Fibroblast of the aortic adventitia (primary cell): ENCODE measurements at regions not wholly inside any gene's neighbourhood (a gene's known extent, or its start where the extent isn't known, plus 50 kb on each side); places are given as distances from the start of the nearest gene placed in this dataset.

Experiments used
- DNase-seq: peaks from one replicate; pipeline ENCODE4 v3.0.0-alpha.2; 2010; ENCODE audit warnings: low read depth
- H3K4me3 ChIP-seq: 2 replicates; pipeline ENCODE4 v1.5.1; 2011; ENCODE audit warnings: low read depth, mild to moderate bottlenecking, control low read depth, low read length, moderate library complexity
- CTCF ChIP-seq: IDR thresholded peaks from 2 replicates; pipeline ENCODE4 v1.5.1; 2011; ENCODE audit warnings: mild to moderate bottlenecking, low read length, control low read depth, inconsistent platforms; ENCODE audit not compliant: insufficient read depth

- no peak for TF ChIP-seq CTCF
- H3K4me3 ChIP-seq: no peak overlapping the region
- DNase-seq: no peak
These were observed 79.6 kb upstream of the LHX1 start for GRCh38 chr17:36857698-36858097.

- no peak overlapping the region for H3K4me3 ChIP-seq
- TF ChIP-seq CTCF: no peak
- DNase-seq: no peak
These were observed 78.9 kb upstream of the LHX1 start for GRCh38 chr17:36858119-36859002.

DNA sequence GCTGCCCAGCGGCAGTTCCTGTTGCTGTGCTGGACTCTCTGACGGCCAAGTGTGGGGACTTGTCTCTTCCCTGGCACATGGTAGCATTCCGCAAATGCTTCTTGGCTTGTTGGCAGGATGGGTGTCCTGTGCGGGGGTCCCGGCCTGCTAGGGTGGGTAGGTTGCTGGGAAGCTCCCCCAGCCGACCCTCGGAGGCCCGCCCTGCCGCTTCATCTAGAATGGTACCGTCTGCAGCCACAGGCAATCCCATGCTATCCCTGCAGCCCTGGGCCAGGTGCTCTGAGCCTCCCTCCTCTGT is 78.3 kb upstream of the LHX1 start:
- TF ChIP-seq CTCF: no peak
- no peak overlapping the region for H3K4me3 ChIP-seq
- no peak for DNase-seq

DNA sequence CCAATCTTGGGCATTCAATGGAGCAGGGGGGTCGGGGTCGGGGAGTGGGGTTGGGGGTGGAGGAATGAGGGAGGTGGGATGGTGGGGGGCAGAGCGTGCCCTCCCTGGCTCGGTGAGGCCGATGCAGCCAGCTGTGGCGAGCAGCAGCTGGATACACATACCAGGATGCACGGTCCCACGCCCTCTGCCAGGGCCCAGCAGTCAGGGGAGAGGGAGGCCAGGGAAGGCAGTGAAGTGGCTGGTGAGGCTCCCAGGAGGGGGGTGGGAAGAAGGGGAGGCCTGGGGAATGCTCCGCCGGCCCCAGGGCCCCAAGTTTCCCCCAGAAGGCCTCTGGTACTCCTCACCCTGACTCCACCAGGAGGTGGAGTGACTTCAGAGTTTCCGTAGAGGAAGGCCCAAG is 77.6 kb upstream of the LHX1 start:
- H3K4me3 ChIP-seq: no peak overlapping the region
- TF ChIP-seq CTCF: no peak
- DNase-seq: no peak

GRCh38 chr17:36861531-36861930 is 75.7 kb upstream of the LHX1 start:
- no peak for TF ChIP-seq CTCF
- DNase-seq: no peak
- H3K4me3 ChIP-seq: no peak overlapping the region

DNA sequence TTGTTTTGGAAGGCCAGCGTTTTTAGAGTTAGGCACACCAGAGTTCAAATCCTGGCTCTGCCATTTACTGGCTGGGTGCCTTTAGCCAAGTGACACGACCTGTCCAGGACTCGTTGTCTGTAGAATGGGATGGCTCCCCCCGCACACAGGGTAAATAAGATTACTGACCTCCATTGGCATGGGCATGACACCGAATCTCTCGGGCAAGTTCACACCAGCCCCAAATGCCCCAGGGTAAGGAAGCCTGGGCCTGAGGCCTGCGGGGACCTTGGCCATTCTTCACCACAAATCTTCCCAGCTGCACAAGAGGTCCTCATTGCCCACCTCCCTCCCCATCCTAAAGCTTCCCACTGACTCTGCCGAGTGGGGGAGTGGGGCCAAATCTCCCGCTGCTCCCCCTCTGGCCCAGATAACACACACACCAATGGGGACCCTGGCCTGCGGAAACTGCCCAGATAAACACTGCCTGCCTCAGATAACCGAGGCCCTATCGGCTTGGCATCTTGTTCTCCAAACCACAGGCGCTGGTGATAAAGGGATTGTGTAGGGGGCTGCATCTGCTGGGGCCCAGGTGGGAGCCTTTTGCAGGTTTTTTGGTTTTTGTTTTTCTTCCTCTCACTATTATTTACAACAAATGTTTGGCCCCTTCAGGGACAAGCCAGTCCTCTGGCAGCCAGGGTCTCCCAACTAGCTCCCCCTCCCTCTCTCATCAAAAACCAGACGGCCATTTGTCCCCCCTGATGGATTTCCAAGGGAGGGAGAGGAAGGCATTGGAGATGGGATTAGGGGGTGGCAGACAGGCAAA is 75.0 kb upstream of the LHX1 start:
- no peak overlapping the region for H3K4me3 ChIP-seq
- no peak for DNase-seq
- no peak for TF ChIP-seq CTCF
